ENCODE measurements at regions not wholly inside any gene's neighbourhood (a gene's known extent, or its start where the extent isn't known, plus 50 kb on each side); places are given as distances from the start of the nearest gene placed in this dataset.

DNA sequence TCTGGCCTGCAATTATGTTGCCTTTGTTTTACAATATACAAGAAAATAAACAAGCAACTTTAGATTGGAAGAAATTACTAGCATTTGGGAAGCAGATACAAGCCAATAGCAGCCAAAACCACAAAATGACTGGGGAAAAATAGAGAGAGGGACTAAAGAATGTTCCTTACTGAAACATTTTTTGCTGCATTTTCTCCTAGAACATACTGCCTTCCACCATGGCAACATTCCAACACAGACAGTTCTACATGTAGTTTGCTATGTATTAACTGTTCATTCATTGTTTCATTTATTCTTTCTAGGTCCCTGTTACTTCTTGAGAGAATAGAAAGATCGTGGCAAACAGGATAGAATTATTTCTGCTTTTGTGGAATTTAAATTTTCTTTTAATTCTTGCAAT, 530.2 kb downstream of the RPS29 start:
- TF ChIP-seq EZH2phosphoT487 (IDR thresholded peaks at IDR 0.05), result no peak
- no peak for TF ChIP-seq CTCF (IDR thresholded peaks at IDR 0.05)

Measured in neural progenitor cell (in vitro differentiated cells).